GM23248 (cell line): ENCODE measurements at regions not wholly inside any gene's neighbourhood (a gene's known extent, or its start where the extent isn't known, plus 50 kb on each side); places are given as distances from the start of the nearest gene placed in this dataset.

Source experiments
- EZH2 ChIP-seq: fragments of 200-600 bp; sonication (generic); IDR thresholded peaks from 2 replicates; pipeline ENCODE4 v1.6.1; 2018; ENCODE audit warnings: antibody characterized with exemption, mild to moderate bottlenecking; ENCODE audit not compliant: insufficient read depth, poor library complexity, severe bottlenecking
- EZH2phosphoT487 ChIP-seq: fragments of 200-600 bp; sonication (generic); IDR thresholded peaks from 2 replicates; pipeline ENCODE4 v1.6.1; 2018; ENCODE audit warnings: antibody characterized with exemption, moderate library complexity, mild to moderate bottlenecking, low read depth; ENCODE audit not compliant: insufficient read depth

DNA sequence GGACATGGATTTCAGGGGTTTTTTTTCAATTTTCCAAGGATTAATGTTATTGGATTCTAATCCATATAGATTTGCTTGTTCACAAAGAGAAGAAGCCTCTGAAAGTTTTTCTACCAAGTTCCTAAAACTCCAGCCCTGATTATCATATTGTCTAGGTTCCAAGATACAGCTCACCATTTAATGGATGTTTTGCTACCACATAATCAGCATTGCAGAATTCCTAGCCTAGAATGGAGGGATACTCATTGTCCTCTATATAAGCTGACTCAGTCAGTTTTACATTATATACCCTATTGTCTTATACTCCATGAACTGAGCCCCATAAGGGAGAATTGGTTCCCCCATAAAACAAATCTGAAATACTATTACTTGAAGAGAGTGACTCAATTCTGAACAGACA lies 664.7 kb upstream of the FAM241A start:
- TF ChIP-seq EZH2 (no peak), EZH2phosphoT487 (no peak)
